HG02678 (cell line): ENCODE measurements at regions not wholly inside any gene's neighbourhood (a gene's known extent, or its start where the extent isn't known, plus 50 kb on each side); places are given as distances from the start of the nearest gene placed in this dataset.

Experiments
- ATAC-seq: cut with Tn5 transposase; IDR thresholded peaks from one replicate; pipeline ENCODE4 v1.9.1; 2021; ENCODE audit warnings: mild to moderate bottlenecking, moderate library complexity; ENCODE audit not compliant: unreplicated experiment

DNA sequence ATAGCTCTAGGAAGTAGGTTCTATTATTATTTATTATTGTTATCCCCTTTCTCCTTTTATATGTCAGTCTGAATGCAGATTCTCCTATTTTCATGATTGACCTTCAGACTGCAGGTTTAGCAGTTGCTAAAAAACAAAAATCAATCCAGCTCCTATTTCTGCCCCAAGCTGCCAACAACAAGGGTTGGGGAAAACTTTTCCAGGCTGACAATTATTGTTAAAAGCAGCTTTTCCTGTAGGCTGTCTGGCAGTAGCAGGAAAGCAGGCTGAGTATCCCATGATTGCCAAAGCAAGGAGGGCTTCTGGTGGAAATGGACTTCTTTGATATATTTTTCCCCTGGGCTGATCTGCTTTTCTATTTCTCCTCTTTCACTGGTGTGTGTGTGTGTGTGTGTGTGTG lies 78.0 kb upstream of the CTLA4 start:
- ATAC-seq = no peak

DNA sequence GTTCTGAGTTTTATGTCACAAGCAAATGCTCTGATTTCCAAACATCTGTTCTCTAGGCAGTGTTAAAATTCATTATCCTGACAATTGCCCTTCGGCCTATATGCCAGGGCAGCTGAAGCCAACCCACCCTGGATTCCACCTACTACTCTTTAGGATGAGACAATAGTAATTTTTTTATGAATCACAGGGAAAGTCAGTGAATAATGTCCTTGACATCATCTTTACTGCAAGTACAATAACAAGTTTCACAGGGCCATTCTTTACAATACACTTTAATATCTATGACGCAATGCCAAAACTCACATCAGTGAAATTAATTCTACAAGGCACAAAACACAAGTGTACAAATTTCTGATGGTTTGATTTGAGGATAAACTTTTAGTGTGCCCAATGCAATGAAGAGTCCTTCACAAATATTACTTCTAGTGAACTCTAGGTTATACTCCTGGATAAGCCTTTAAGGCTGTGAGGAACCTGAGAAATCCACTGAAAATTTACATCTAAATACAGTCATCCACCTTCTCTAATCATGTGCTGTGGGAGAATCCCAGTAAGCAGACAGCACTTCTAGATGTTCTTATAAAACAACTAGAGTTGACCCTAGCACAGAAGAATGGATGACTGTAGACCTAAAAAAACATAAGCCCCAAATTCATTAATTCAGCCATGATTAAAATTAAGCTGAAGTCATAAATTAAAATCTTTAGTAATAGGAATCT lies 77.3 kb upstream of the CTLA4 start:
- ATAC-seq = no peak

- no peak for ATAC-seq
Measured at GRCh38 chr2:203796248-203797010, 71.1 kb upstream of the CTLA4 start.

GRCh38 chr2:203797276-203797675 lies 70.3 kb upstream of the CTLA4 start:
- ATAC-seq = no peak

GRCh38 chr2:203797712-203798111 lies 69.9 kb upstream of the CTLA4 start:
- ATAC-seq = no peak

GRCh38 chr2:203798296-203799087 lies 69.1 kb upstream of the CTLA4 start:
- ATAC-seq = peak; percentile 30

- ATAC-seq = peak; percentile 95
Measured at GRCh38 chr2:203799908-203800307, 67.7 kb upstream of the CTLA4 start.

- ATAC-seq = no peak
Measured at GRCh38 chr2:203800783-203801182, 66.8 kb upstream of the CTLA4 start.

GRCh38 chr2:203802342-203803052 lies 65.1 kb upstream of the CTLA4 start:
- ATAC-seq = no peak

- ATAC-seq = no peak
Measured at GRCh38 chr2:203803053-203803429, 64.5 kb upstream of the CTLA4 start.

GRCh38 chr2:203804070-203804469 lies 63.5 kb upstream of the CTLA4 start:
- no peak for ATAC-seq

- ATAC-seq = no peak
Measured at GRCh38 chr2:203804764-203805485, 62.6 kb upstream of the CTLA4 start.

DNA sequence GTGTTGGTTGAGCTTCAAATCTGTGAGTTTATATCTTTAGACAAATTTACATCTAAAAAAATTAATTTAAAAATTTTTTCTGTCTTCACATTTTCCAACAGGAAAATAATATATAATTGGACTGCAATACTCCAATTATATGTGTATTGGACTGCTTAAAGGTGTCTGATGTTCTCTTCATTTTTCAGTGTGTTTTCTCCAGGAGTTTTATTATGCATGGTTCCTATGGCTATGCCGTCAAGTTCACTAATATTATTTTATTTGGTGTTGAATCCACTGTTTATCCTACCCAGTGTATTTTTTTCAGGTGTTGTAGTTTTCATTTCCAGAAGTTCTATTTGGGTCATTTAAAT lies 62.1 kb upstream of the CTLA4 start:
- no peak for ATAC-seq

GRCh38 chr2:203806761-203807160 lies 60.8 kb upstream of the CTLA4 start:
- no peak for ATAC-seq

DNA sequence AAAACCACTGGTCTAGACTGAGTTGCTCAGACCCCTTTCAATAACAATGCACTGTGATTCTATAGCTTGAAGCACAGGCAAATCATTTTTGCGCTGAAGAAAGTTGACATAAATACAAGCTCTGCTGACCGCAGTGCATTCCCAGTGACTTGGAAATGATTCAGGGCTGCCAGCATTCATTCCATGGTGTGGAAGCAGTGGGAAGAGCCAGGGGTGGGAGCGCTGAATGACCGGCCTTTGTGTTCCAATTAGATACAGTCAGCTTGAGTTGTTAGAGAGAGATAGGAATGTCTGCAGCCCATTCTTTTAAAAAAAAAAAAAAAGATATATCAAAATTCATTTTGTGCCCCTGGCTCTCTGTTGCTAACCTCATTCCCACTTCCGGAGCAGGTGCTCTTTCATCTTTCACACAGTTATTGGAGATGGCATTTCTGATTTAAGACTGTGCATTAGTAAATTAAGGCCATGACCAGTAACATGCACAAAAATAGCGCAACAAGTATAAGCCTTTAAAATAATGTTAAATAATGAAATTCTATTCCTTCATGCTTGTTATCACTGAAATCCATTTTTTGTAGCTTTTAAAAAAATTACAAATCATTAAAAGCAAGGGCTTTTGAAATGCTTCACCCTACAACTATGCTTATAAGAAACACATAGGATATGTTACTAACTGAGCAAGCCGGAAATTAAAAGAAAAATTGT lies 59.4 kb upstream of the CTLA4 start:
- ATAC-seq = no peak

GRCh38 chr2:203809084-203809521 lies 58.5 kb upstream of the CTLA4 start:
- ATAC-seq = no peak

DNA sequence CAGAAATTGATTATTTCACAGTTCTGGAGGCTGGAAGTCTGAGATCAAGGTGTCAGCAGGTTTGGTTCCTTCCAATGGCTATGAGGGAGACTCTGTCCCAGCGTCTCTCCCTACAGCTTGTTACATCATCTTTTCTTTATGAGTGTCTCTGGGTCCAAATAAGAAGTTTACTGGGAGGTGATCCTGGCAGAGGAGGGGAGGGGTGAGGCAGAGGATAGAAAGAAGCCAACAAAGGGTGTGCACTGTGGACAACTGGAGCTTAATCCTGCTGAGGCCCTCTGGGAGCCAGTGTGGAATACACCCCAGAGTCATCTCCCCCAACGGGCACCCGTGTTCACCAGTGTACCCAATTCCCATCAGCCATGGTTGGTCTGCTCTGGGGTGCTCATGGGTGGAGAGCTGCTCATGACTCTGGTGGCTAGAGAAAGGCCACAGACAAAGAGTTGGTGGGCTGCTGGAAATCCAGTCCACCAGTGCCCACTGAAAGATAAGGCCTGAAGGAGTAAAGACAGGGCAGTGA lies 57.5 kb upstream of the CTLA4 start:
- ATAC-seq = no peak

DNA sequence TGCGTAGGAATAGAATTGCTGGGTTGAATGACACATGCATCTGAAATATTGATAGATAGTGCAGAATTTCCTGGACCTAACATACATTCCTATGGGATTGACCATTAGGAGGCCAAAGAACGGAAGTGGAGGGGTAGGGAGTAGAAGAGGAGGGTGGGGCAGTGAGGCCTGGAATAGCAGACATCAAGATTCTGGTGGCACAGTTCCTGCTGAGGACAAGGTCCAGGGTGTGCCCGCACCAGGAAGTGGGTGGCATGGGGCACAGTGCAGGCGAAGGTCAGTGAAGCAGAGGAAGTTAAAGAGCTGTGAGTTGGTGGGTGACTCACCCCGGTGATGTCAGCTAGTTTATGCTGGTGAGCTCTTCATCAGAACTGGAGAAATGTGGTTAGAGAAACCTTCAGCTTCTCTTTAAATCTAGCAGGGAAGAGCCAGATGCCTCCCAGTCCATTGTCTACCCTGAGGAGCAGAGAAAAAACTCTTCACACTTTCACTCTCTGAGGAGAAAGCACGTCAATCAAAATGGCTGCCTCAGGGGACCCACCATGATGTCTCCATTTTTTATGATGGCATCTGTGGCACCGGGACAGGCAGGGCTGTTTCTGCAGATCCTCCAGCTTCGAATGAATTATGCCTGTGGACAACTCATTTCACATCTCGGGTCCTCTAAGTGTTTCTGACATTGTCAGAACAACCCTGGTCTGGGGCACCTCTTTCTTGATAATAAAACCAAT lies 55.9 kb upstream of the CTLA4 start:
- ATAC-seq = no peak
